SK-N-DZ (cell line): ENCODE measurements at regions not wholly inside any gene's neighbourhood (a gene's known extent, or its start where the extent isn't known, plus 50 kb on each side); places are given as distances from the start of the nearest gene placed in this dataset.
"Not testable (repeated sequence)": the region's sequence is repeated elsewhere in the genome, so short reads cannot be mapped to it uniquely, and the experiment has no call there.

Experiments
- DNase-seq: peaks from one replicate; pipeline ENCODE4 v3.0.0-alpha.2; 2015; ENCODE audit warnings: low spot score

- DNase-seq: not testable (repeated sequence)
Observed at GRCh38 chr22:11690170-11690569, 3837.8 kb upstream of the OR11H1 start.

DNA sequence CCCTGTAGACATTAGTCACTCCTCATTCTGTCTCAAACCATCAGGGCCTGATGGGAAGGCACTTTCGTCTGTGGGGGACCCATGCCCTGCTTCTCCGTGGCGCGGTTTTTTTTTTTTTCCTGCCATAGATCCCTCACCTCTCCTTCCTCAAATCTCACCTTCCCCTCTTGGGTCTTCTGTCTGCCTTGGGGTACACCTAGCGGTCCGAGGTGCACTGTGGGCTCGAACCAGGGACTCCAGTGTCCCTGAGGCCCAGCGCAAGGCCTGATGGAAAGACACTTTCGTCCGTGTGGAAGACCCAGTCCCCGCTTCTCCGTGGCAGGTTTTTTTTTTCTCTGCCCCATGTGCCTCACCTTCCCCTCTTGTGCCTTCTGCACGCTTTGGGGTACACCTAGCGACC lies 3824.4 kb upstream of the OR11H1 start:
- peak; percentile 0 for DNase-seq

GRCh38 chr22:11706826-11707225 lies 3821.2 kb upstream of the OR11H1 start:
- DNase-seq: not testable (repeated sequence)
